Caco-2 (cell line): ENCODE measurements at regions not wholly inside any gene's neighbourhood (a gene's known extent, or its start where the extent isn't known, plus 50 kb on each side); places are given as distances from the start of the nearest gene placed in this dataset.

ENCODE experiments used
- BruUV-seq: library from RNA; stranded (reverse); fragments of 400-500 nt; replicated peaks from 2 replicates; lab custom pipeline; 2021; lab: Mats Ljungman, UMichigan
- CTCF ChIA-PET: fragments of 300-600 bp; sonication (Branson Sonifier 250); formaldehyde crosslinking; loops from one replicate; lab custom pipeline; 2022; ENCODE audit warnings: antibody characterized with exemption; lab: Charles Lee
- POLR2A ChIA-PET: fragments of 300-600 bp; sonication (Branson Sonifier 250); formaldehyde crosslinking; loops from one replicate; lab custom pipeline; 2022; ENCODE audit warnings: antibody characterized with exemption; lab: Charles Lee
- DNase-seq, 2 experiments: peaks; one replicate each; pipeline versions ENCODE4 v3.0.0 to v3.0.0-alpha.2; 2020 to 2022
- H3K27me3 ChIP-seq: replicated peaks from 2 replicates; pipeline ENCODE4 v1.6.0; 2011; ENCODE audit warnings: low read length; ENCODE audit not compliant: control insufficient read depth, insufficient read depth
- H3K36me3 ChIP-seq: 2 replicates; pipeline ENCODE4 v1.5.1; 2011; ENCODE audit warnings: low read length; ENCODE audit not compliant: control insufficient read depth, insufficient read depth
- H3K4me1 ChIP-seq: fragments of 250-450 bp; sonication (Bioruptor Pico); 2 replicates; pipeline ENCODE4 v1.5.1; 2020; ENCODE audit warnings: mild to moderate bottlenecking
- H3K4me3 ChIP-seq: 2 replicates; pipeline ENCODE4 v1.5.1; 2011; ENCODE audit warnings: low read depth, mild to moderate bottlenecking, control low read depth, low read length
- H3K9me3 ChIP-seq: fragments of 250-450 bp; sonication (Bioruptor Pico); 2 replicates; pipeline ENCODE4 v1.5.1; 2020; ENCODE audit warnings: mild to moderate bottlenecking, moderate library complexity
- H3K27ac Mint-ChIP-seq: one replicate; pipeline ENCODE4 v1.8.0; 2022; ENCODE audit warnings: mixed read lengths; ENCODE audit not compliant: unreplicated experiment
- H3K27me3 Mint-ChIP-seq: one replicate; pipeline ENCODE4 v1.8.0; 2022; ENCODE audit warnings: mixed read lengths; ENCODE audit not compliant: insufficient read depth, unreplicated experiment
- H3K36me3 Mint-ChIP-seq: one replicate; pipeline ENCODE4 v1.8.0; 2022; ENCODE audit warnings: mild to moderate bottlenecking, mixed read lengths; ENCODE audit not compliant: insufficient read depth, unreplicated experiment
- H3K4me1 Mint-ChIP-seq: one replicate; pipeline ENCODE4 v1.8.0; 2022; ENCODE audit warnings: low read depth, mixed read lengths; ENCODE audit not compliant: unreplicated experiment
- H3K4me3 Mint-ChIP-seq: one replicate; pipeline ENCODE4 v1.8.0; 2022; ENCODE audit warnings: mild to moderate bottlenecking, moderate library complexity, mixed read lengths; ENCODE audit not compliant: unreplicated experiment
- H3K9me3 Mint-ChIP-seq: one replicate; pipeline ENCODE4 v1.8.0; 2022; ENCODE audit warnings: mixed read lengths; ENCODE audit not compliant: unreplicated experiment
- intact Hi-C: fragments of 100-400 bp; cut with micrococcal nuclease; formaldehyde crosslinking; loops from one replicate; pipeline ENCODE4 v1.10.0; 2022; ENCODE audit not compliant: unreplicated experiment
- TF ChIP-seq, protein P1 (sequence below), 2 experiments: fragments of 200-600 bp in 1 of 2; IDR thresholded peaks; 1 replicate in 1 of 2; 2 replicates in 1 of 2; pipeline versions ENCODE4 v1.5.1 to v1.8.0; 2011 to 2022; ENCODE audit warnings: antibody characterized with exemption in 1 of 2, control low read depth in 1 of 2, inconsistent platforms in 1 of 2, low read depth in 1 of 2, low read length in 1 of 2, mild to moderate bottlenecking in 1 of 2, moderate library complexity in 1 of 2; ENCODE audit not compliant: insufficient read depth in 1 of 2, severe bottlenecking in 1 of 2, unreplicated experiment in 1 of 2

DNA sequence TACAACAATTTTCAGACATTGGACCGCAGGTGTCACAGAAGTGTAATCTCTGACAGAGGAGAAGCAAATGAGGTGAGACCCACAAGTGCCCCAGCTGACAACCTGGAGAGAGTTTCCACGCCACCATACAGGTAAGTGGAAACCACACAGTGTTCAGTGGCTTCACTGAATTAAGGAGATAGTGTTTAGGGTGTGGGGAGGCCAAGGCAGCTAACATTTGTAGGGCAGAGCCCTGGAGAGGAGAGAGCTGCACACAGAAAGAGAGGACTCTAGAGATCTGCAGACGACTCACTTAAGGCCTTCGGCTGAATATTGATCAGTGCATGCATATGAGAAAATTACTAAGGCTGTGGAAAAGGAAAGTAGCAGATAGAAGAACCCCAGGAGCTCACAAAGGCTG is 228.9 kb upstream of the TNRC6C start:
- Mint-ChIP-seq H3K4me3 (no peak overlapping the region), H3K9me3 (peaks cover 11% of the 10 kb centered on the region), H3K36me3 (no peaks in the 10 kb centered on the region), H3K4me1 (no peaks in the 10 kb centered on the region), H3K27me3 (peaks cover 18% of the 10 kb centered on the region), H3K27ac (no peak overlapping the region)
- POLR2A ChIA-PET, result no interaction called here
- Histone ChIP-seq H3K4me3 (no peak overlapping the region), H3K9me3 (peaks cover 11% of the 10 kb centered on the region), H3K36me3 (no peaks in the 10 kb centered on the region), H3K4me1 (no peaks in the 10 kb centered on the region), H3K27me3 (no peaks in the 10 kb centered on the region)
- DNase-seq, result no peak
- CTCF ChIA-PET, result no interaction called here
- BruUV-seq, result no TSS peak
- TF ChIP-seq, protein P1, sequence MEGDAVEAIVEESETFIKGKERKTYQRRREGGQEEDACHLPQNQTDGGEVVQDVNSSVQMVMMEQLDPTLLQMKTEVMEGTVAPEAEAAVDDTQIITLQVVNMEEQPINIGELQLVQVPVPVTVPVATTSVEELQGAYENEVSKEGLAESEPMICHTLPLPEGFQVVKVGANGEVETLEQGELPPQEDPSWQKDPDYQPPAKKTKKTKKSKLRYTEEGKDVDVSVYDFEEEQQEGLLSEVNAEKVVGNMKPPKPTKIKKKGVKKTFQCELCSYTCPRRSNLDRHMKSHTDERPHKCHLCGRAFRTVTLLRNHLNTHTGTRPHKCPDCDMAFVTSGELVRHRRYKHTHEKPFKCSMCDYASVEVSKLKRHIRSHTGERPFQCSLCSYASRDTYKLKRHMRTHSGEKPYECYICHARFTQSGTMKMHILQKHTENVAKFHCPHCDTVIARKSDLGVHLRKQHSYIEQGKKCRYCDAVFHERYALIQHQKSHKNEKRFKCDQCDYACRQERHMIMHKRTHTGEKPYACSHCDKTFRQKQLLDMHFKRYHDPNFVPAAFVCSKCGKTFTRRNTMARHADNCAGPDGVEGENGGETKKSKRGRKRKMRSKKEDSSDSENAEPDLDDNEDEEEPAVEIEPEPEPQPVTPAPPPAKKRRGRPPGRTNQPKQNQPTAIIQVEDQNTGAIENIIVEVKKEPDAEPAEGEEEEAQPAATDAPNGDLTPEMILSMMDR (IDR thresholded peaks at IDR 0.05; ENCODE audit: insufficient read depth in 1 of 2, low read depth in 1 of 2, low read length in 1 of 2, severe bottlenecking in 1 of 2, unreplicated experiment in 1 of 2), result no peak
- intact Hi-C loops, result no loop called here

DNA sequence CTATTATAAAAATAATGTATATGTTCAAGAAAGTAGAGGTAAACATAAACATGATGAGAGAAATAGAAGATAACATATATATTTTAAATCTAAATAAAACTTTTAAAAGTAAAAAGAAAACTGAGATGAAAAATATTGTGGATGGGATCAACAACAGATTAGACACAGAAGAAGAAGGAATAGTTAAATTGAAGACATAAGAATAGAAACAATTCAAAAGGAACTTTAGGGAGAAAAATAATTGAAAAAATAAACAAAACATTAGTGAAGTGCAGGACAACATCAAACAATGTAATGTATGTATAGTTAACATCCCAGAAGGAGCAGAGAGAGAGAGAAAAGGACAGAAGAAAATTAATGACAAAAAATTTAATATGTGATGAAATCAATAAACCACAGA is 228.1 kb upstream of the TNRC6C start:
- Histone ChIP-seq H3K9me3 (peaks cover 11% of the 10 kb centered on the region), H3K4me3 (no peak overlapping the region), H3K36me3 (no peaks in the 10 kb centered on the region), H3K4me1 (no peaks in the 10 kb centered on the region), H3K27me3 (no peaks in the 10 kb centered on the region)
- Mint-ChIP-seq H3K4me1 (no peaks in the 10 kb centered on the region), H3K4me3 (no peak overlapping the region), H3K27me3 (peaks cover 18% of the 10 kb centered on the region), H3K27ac (no peak overlapping the region), H3K36me3 (no peaks in the 10 kb centered on the region), H3K9me3 (peaks cover 11% of the 10 kb centered on the region)
- ChIA-PET CTCF (no interaction called here), POLR2A (no interaction called here)
- no peak for DNase-seq
- TF ChIP-seq, protein P1 (IDR thresholded peaks at IDR 0.05; ENCODE audit: insufficient read depth in 1 of 2, low read depth in 1 of 2, low read length in 1 of 2, severe bottlenecking in 1 of 2, unreplicated experiment in 1 of 2), result no peak
- intact Hi-C loops, result no loop called here
- no TSS peak for BruUV-seq

DNA sequence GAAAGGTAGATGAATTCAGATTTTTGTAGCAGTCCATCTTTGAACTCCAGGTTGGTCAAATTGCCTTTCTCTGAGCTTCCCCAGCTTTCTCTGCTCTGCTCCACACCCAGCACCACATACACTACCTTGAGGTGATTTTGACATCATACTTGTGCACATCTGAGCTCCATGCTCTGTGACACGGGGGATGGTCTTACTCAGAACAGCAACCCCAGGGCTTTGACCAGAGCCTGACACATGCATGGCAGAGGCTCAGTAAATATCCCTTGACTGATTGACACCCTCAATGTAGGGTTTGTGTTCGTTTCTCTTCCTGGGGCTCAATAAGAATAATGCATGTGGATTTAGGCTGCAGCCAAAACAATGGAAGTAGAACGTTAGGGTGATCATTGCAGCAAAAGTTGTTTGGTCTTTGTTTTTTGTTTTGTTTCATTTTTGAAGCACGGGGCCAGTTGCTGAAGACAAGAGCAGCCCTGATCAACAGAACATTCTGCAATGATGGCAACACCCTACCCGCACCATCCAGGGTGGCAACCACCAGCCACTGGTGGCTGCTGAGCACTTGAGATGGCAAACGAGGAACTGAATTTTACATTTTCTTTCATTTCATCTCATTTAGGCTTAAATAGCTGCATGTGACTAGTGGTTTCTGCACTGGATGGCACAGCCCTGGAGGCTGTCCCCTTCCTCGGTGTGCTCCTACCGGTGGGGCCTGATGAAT is 224.8 kb upstream of the TNRC6C start:
- DNase-seq, result no peak
- H3K4me1 Mint-ChIP-seq, result no peaks in the 10 kb centered on the region
- intact Hi-C loops, result no loop called here
- H3K36me3 Mint-ChIP-seq, result no peaks in the 10 kb centered on the region
- H3K27ac Mint-ChIP-seq, result no peak overlapping the region
- no peaks in the 10 kb centered on the region for H3K36me3 ChIP-seq
- H3K4me3 Mint-ChIP-seq, result no peak overlapping the region
- no TSS peak for BruUV-seq
- no peaks in the 10 kb centered on the region for H3K4me1 ChIP-seq
- TF ChIP-seq, protein P1 (IDR thresholded peaks at IDR 0.05; ENCODE audit: insufficient read depth in 1 of 2, low read depth in 1 of 2, low read length in 1 of 2, severe bottlenecking in 1 of 2, unreplicated experiment in 1 of 2), result no peak
- CTCF ChIA-PET, result no interaction called here
- no peak overlapping the region for H3K4me3 ChIP-seq
- POLR2A ChIA-PET, result no interaction called here
- peaks cover 18% of the 10 kb centered on the region for H3K27me3 Mint-ChIP-seq
- peaks cover 11% of the 10 kb centered on the region for H3K9me3 ChIP-seq
- H3K27me3 ChIP-seq, result no peaks in the 10 kb centered on the region
- H3K9me3 Mint-ChIP-seq, result peaks cover 11% of the 10 kb centered on the region
